ENCODE measurements at regions not wholly inside any gene's neighbourhood (a gene's known extent, or its start where the extent isn't known, plus 50 kb on each side); places are given as distances from the start of the nearest gene placed in this dataset.

GRCh38 chr13:74367193-74367592, 233.0 kb upstream of the KLF12 start:
- H3K9me3 ChIP-seq: no peaks in the 10 kb centered on the region
- no peak overlapping the region for H3K4me2 ChIP-seq
- ChIA-PET POLR2A (no interaction called here), CTCF (no interaction called here)
- TF ChIP-seq SIN3A (IDR thresholded peaks at IDR 0.05; ENCODE audit: borderline replicate concordance, low read depth, low read length) (no peak), EZH2phosphoT487 (IDR thresholded peaks at IDR 0.05; ENCODE audit: borderline replicate concordance, low read depth) (no peak), TAF1 (IDR thresholded peaks at IDR 0.05; ENCODE audit: borderline replicate concordance, low read depth, low read length) (no peak), REST (IDR thresholded peaks at IDR 0.05; ENCODE audit: low read depth, low read length) (no peak), SMC3 (IDR thresholded peaks at IDR 0.05; ENCODE audit: low read depth, low read length) (no peak), MEF2A (IDR thresholded peaks at IDR 0.05; ENCODE audit: borderline replicate concordance, low read depth) (no peak), IRF3 (IDR thresholded peaks at IDR 0.05; ENCODE audit: low read depth, low read length) (no peak), MAX (IDR thresholded peaks at IDR 0.05; ENCODE audit: low read depth) (no peak), TCF12 (IDR thresholded peaks at IDR 0.05) (no peak), YY1 (IDR thresholded peaks at IDR 0.05; ENCODE audit: low read depth) (no peak), GATA2 (CRISPR knock-in tag; IDR thresholded peaks at IDR 0.05) (no peak), USF1 (IDR thresholded peaks at IDR 0.05; ENCODE audit: borderline replicate concordance, low read depth) (no peak), FOXM1 (IDR thresholded peaks at IDR 0.05; ENCODE audit: low read depth) (no peak), USF2 (IDR thresholded peaks at IDR 0.05; ENCODE audit: borderline replicate concordance, low read depth, low read length) (no peak), TEAD4 (IDR thresholded peaks at IDR 0.05; ENCODE audit: borderline replicate concordance, insufficient read depth) (no peak), ZBTB33 (IDR thresholded peaks at IDR 0.05; ENCODE audit: borderline replicate concordance, low read depth) (no peak), RCOR1 (IDR thresholded peaks at IDR 0.05; ENCODE audit: low read length) (no peak), NRF1 (IDR thresholded peaks at IDR 0.05; ENCODE audit: low read depth, low read length) (no peak), FOSL2 (IDR thresholded peaks at IDR 0.05; ENCODE audit: borderline replicate concordance, low read depth) (no peak)
- no peaks in the 10 kb centered on the region for H4K20me1 ChIP-seq (ENCODE audit: insufficient read depth)
- H3K27ac ChIP-seq (ENCODE audit: low read depth in 2 of 2, low read length in 1 of 2): no peak overlapping the region
- WGBS (ENCODE audit: low lambda C conversion rate): 90% methylated on average over 7 of the region's 8 CpGs
- H2AFZ ChIP-seq (ENCODE audit: low read depth): no peak overlapping the region
- H3K27me3 ChIP-seq (ENCODE audit: insufficient read depth): no peaks in the 10 kb centered on the region
- H3K9ac ChIP-seq: no peak overlapping the region
- H3F3A ChIP-seq (replicated peaks; ENCODE audit: insufficient read depth): no peaks in the 10 kb centered on the region
- no peaks in the 10 kb centered on the region for H3K36me3 ChIP-seq (replicated peaks in 1 of 2; ENCODE audit: control insufficient read depth in 1 of 2, insufficient read depth in 2 of 2, low read length in 1 of 2)
- DNase-seq: no peak
- H3K4me3 ChIP-seq (ENCODE audit: low read depth in 2 of 2, low read length in 1 of 2): no peak overlapping the region
- H3K9me2 ChIP-seq: no peaks in the 10 kb centered on the region
- no peaks in the 10 kb centered on the region for H3K4me1 ChIP-seq (ENCODE audit: control insufficient read depth in 1 of 2, insufficient read depth in 2 of 2, low read depth in 1 of 2, low read length in 1 of 2)
- H3K79me2 ChIP-seq (ENCODE audit: insufficient read depth): no peaks in the 10 kb centered on the region
